Esophagus squamous epithelium (tissue), 4 donors: ENCODE measurements at regions not wholly inside any gene's neighbourhood (a gene's known extent, or its start where the extent isn't known, plus 50 kb on each side); places are given as distances from the start of the nearest gene placed in this dataset.

Source experiments
- POLR2A ChIP-seq, 4 donors: fragments of 450-650 bp; IDR thresholded peaks; one replicate each; pipeline ENCODE4 v1.6.1; 2017; ENCODE audit warnings: antibody characterized with exemption in 4 of 4, mild to moderate bottlenecking in 4 of 4, moderate library complexity in 3 of 4
- TF ChIP-seq, protein P1 (sequence below), 6 experiments: fragments of 450-650 bp in 4 of 6; fragments of 200-600 bp in 2 of 6; sonication (generic) in 2 of 6; IDR thresholded peaks; one replicate each; pipeline ENCODE4 v1.5.1; 2016 to 2019; ENCODE audit warnings: antibody characterized with exemption in 6 of 6, mild to moderate bottlenecking in 4 of 6, moderate library complexity in 4 of 6

DNA sequence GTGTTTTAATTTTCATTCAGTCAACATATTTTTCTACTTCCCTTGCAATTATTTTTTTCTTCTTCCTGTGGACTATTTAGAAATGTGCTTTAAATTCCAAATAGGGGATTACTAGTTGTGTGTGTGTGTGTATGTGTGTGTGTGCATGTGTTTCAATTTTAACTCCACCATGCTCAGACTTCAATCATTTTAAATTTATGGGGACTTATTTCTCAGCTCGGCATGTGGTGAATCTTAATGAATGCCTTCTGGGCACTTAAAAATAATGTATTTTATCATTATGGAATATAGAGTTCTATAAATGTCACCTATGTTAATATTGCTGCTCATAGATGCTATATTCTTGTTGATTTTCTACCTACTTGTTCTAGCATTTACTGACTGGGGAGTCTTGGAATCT, 465.6 kb upstream of the PRKX start:
- no peak for TF ChIP-seq POLR2A (IDR thresholded peaks at IDR 0.05)
- TF ChIP-seq, protein P1, sequence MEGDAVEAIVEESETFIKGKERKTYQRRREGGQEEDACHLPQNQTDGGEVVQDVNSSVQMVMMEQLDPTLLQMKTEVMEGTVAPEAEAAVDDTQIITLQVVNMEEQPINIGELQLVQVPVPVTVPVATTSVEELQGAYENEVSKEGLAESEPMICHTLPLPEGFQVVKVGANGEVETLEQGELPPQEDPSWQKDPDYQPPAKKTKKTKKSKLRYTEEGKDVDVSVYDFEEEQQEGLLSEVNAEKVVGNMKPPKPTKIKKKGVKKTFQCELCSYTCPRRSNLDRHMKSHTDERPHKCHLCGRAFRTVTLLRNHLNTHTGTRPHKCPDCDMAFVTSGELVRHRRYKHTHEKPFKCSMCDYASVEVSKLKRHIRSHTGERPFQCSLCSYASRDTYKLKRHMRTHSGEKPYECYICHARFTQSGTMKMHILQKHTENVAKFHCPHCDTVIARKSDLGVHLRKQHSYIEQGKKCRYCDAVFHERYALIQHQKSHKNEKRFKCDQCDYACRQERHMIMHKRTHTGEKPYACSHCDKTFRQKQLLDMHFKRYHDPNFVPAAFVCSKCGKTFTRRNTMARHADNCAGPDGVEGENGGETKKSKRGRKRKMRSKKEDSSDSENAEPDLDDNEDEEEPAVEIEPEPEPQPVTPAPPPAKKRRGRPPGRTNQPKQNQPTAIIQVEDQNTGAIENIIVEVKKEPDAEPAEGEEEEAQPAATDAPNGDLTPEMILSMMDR (IDR thresholded peaks at IDR 0.05): no peak
